ENCODE measurements at regions not wholly inside any gene's neighbourhood (a gene's known extent, or its start where the extent isn't known, plus 50 kb on each side); places are given as distances from the start of the nearest gene placed in this dataset.

GRCh38 chr1:185483664-185484450 lies 166.8 kb upstream of the IVNS1ABP start:
- H3K4me3 Mint-ChIP-seq: no peak overlapping the region
- DNase-seq (ENCODE audit: low read depth, low spot score): no peak
- H3K4me1 Mint-ChIP-seq: peaks cover 75% of the 10 kb centered on the region
- peaks cover 10% of the 10 kb centered on the region for H3K9me3 Mint-ChIP-seq
- H3K27ac Mint-ChIP-seq (ENCODE audit: unreplicated experiment): peak overlapping the region; percentile 16
- TF ChIP-seq CTCF (conservative IDR thresholded peaks at IDR 0.05): no peak
- H3K27me3 Mint-ChIP-seq (ENCODE audit: low read depth): peaks cover 15% of the 10 kb centered on the region
- H3K36me3 Mint-ChIP-seq (ENCODE audit: low read depth): no peaks in the 10 kb centered on the region

- no peak for TF ChIP-seq CTCF (conservative IDR thresholded peaks at IDR 0.05)
- DNase-seq (ENCODE audit: low read depth, low spot score): no peak
- H3K27ac Mint-ChIP-seq (ENCODE audit: unreplicated experiment): no peak overlapping the region
- H3K27me3 Mint-ChIP-seq (ENCODE audit: low read depth): peaks cover 15% of the 10 kb centered on the region
- peaks cover 75% of the 10 kb centered on the region for H3K4me1 Mint-ChIP-seq
- H3K36me3 Mint-ChIP-seq (ENCODE audit: low read depth): no peaks in the 10 kb centered on the region
- H3K9me3 Mint-ChIP-seq: peaks cover 10% of the 10 kb centered on the region
- H3K4me3 Mint-ChIP-seq: no peak overlapping the region
These were observed 166.2 kb upstream of the IVNS1ABP start for GRCh38 chr1:185483217-185483616.

- Mint-ChIP-seq H3K9me3 (peaks cover 3% of the 10 kb centered on the region), H3K4me3 (peak overlapping the region; percentile 58), H3K4me1 (peaks cover 55% of the 10 kb centered on the region), H3K27ac (ENCODE audit: unreplicated experiment) (no peak overlapping the region), H3K36me3 (ENCODE audit: low read depth) (no peaks in the 10 kb centered on the region), H3K27me3 (ENCODE audit: low read depth) (peaks cover 11% of the 10 kb centered on the region)
- DNase-seq (ENCODE audit: low read depth, low spot score): no peak
- no peak for TF ChIP-seq CTCF (conservative IDR thresholded peaks at IDR 0.05)
These were observed 163.5 kb upstream of the IVNS1ABP start for GRCh38 chr1:185480545-185480944.

GRCh38 chr1:185479796-185480195 lies 162.8 kb upstream of the IVNS1ABP start:
- Mint-ChIP-seq H3K27me3 (ENCODE audit: low read depth) (peaks cover 15% of the 10 kb centered on the region), H3K4me1 (peaks cover 55% of the 10 kb centered on the region), H3K27ac (ENCODE audit: unreplicated experiment) (peak overlapping the region; percentile 78), H3K36me3 (ENCODE audit: low read depth) (no peaks in the 10 kb centered on the region), H3K9me3 (peaks cover 3% of the 10 kb centered on the region), H3K4me3 (peak overlapping the region; percentile 58)
- DNase-seq (ENCODE audit: low read depth, low spot score): peak; percentile 32
- no peak for TF ChIP-seq CTCF (conservative IDR thresholded peaks at IDR 0.05)

GRCh38 chr1:185478877-185479276 lies 161.8 kb upstream of the IVNS1ABP start:
- Mint-ChIP-seq H3K36me3 (ENCODE audit: low read depth) (no peaks in the 10 kb centered on the region), H3K4me1 (peaks cover 48% of the 10 kb centered on the region), H3K27me3 (ENCODE audit: low read depth) (peaks cover 14% of the 10 kb centered on the region), H3K27ac (ENCODE audit: unreplicated experiment) (peak overlapping the region; percentile 12), H3K4me3 (no peak overlapping the region), H3K9me3 (peaks cover 3% of the 10 kb centered on the region)
- no peak for TF ChIP-seq CTCF (conservative IDR thresholded peaks at IDR 0.05)
- DNase-seq (ENCODE audit: low read depth, low spot score): no peak
